CD4-positive, alpha-beta T cell treated with Interleukin-2 at 100 ng/mL for 4 hours (primary cell): ENCODE measurements at regions not wholly inside any gene's neighbourhood (a gene's known extent, or its start where the extent isn't known, plus 50 kb on each side); places are given as distances from the start of the nearest gene placed in this dataset.
"Not testable (repeated sequence)": the region's sequence is repeated elsewhere in the genome, so short reads cannot be mapped to it uniquely, and the experiment has no call there.

Experiments
- DNase-seq: peaks from one replicate; pipeline ENCODE4 v3.0.0-alpha.2; 2020; ENCODE audit warnings: low spot score

DNA sequence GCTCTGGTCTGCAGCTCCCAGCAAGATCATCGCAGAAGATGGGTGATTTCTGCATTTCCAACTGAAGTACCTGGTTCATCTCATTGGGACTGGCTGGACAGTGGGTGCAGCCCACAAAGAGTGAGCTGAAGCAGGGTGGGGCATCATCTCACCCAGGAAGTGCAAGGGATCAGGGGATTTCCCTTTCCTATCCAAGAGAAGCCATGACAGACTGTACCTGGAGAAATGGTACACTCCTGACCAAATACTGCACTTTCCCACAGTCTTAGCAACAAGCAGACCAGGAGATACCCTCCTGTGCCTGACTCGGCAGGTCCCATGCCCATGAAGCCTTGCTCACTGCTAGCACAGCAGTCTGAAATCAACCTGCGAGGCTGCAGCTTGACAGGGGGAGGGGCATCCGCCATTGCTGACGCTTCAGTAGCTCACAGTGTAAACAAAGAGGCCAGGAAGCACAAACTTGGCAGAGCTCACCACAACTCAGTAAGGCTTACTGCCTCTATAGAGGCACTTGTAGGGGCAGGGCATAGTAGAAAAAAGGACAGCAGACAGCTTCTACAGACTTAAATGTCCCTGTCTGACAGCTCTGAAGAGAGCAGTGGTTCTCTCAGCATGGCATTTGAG is 60.5 kb downstream of the AREG start:
- DNase-seq = not testable (repeated sequence)

GRCh38 chr4:74509363-74509762 is 64.4 kb downstream of the AREG start:
- not testable (repeated sequence) for DNase-seq

DNA sequence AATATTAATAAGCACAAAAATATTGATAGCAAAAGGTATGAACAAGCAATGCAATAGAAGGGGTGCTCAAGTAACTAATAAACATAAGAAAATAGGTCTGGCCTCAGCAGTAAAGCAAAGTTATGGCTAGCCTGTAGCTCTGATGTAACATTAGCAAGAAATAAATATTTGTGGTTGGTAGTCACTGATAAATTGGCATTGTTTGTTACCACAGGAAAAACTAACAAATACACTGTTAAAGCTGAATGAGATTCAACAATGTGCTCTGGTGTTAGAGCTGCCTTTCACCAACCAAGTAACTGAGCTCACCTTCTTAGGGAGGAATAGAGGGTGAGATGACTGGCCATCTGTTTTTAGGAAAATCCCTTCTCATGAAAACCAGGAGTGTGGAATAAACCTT is 71.4 kb downstream of the AREG start:
- no peak for DNase-seq

GRCh38 chr4:74517996-74518395 is 73.1 kb downstream of the AREG start:
- no peak for DNase-seq

- DNase-seq = no peak
Observed at GRCh38 chr4:74522251-74522991, 77.5 kb downstream of the AREG start.

GRCh38 chr4:74523096-74523495 is 78.2 kb downstream of the AREG start:
- DNase-seq = no peak

GRCh38 chr4:74524985-74525384 is 80.0 kb downstream of the AREG start:
- DNase-seq = no peak

DNA sequence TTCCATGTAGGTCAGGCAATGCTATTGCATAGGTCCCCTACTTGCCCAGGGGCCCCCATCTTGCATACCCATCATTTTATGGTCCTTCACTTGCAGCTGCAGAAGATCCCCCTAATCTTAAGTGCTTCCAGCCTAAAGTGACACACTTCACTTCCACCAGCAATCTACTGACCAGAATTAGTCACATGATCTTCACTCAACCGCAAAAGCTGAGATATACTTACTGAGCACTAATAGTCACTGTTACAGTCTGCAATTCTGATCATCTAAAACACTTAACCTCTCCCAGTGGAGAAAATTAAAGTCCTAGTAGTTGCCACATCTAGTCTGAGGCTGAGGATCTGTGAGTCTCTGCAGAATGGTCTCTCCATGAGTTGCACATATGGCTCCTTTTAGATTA is 82.1 kb downstream of the AREG start:
- DNase-seq = no peak

DNA sequence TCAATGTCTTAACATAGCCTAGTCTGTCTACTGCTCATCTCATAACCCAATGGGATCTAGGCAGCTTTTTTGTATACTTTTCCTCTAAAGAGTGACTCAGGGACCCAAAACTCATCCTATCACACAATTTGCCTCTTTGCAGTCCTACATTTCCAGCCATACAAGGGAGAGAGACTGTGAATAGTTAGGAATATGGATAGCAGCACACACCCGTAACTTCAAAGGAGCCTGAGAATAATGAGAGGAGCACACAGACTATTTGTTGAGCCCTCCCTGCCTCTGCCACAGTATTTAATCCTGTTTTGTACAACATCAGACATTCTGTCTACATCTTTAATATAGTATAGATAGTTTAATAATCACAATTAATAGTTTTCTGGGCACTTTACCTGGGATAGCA is 83.2 kb downstream of the AREG start:
- no peak for DNase-seq

DNA sequence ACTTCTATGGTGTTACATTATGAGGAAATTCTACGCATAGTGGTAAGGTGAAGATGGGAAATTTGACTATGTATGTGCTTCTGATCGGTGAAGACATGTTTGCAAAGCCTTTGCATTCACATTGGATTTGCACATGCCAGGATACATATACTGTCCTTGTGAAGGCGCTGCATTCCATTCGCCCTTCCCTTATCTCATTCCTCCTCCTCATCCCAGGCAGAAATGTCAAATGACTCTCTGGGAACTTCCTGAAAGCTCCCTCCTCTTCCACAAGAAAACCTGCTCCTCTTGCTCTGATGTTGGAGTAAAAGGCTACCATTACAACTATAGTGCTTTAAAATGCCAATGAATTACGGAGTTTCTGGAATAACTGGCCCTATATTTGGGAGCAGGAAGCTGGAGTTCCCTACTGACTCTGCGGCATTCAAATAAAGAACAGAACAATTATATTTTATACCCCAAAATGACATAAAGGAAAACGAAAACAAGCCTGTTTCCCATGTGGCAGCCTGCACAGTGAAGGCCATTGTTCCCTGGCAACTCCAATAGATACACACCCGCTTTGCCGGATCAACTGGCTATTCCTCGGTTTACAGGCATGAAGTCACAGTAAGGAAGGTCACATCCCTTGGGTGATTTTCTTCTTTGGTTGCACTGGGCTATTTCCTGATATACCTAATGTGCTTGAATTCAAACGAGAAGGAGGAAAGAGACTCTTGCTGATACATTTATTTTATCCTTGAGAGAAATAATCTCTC is 84.5 kb downstream of the AREG start:
- DNase-seq = no peak

- peak; percentile 27 for DNase-seq
Observed at GRCh38 chr4:74531963-74532794, 87.2 kb downstream of the AREG start.

DNA sequence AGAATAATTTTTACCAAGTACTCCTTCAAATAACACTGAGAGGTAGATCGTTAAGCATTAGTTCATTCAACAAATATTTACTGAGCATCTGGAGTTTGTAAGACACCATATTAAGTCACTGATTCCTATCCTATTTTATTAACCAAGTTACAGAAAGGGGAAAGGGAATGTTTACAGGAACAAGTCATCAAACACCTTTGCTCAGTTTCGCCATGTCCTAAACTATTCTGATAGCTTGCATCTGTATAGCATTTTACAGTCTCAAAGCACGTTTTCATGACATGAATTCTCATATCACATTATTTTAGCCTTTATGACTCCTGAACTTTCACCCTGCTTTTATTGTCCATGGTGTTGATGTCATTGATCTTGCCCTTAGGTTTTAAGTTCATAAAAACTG is 89.2 kb downstream of the AREG start:
- DNase-seq = no peak

DNA sequence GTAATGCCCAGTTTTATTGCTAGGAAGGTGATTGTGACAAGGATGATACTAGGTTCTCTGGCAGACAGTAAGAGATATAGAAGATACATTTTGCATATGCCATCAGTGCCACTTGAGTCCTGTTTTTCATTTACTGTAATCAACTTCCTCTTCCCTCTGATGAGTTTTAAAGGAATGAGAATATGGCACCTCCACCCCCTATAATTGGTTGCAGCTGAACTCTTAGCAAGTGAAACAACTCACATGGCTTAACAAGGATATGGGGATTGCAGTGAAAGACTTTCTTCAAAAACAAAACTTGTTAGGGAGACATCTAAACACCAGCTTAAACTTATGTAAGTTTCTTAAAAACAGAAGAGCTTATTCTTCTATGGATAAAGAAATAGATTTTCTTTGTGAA is 90.0 kb downstream of the AREG start:
- no peak for DNase-seq

DNA sequence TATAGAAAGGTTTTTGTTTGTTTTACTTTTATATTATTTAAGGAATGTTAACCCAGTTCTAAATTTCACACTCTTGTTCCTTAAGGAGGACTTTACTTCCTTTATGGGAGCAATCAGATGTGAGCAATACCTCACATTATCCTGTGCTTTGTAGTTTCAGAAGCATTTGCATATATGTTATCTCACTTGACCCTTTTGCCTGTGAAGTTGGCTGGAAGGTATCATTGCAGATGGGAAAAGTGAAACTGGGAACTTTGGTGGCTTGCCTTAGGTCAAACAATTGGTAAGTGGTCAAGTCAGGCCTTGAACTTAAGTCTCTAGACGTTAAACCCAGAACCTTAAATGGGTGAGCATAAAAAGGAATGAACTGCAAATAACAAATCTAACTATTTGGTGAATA is 90.6 kb downstream of the AREG start:
- DNase-seq = no peak

GRCh38 chr4:74536557-74536956 is 91.6 kb downstream of the AREG start:
- no peak for DNase-seq

DNA sequence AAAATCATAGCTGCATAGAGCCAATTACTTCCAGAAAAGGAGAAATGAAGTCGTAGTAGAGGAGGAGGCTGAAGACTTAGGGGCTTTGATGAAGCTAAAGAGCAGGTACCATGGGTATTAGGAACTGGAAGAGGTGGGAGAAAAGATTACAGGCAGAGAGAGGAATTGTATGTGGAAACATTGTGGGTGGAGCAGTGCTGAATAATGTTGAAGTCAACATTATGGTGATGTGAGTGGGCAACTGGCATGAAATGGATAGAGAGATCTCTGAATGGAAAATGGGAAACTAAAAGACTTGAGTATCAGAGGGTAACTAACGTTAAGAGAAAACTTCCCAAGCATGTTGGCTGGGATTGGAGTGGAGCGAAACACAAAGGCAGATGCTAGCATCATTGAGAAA is 92.5 kb downstream of the AREG start:
- no peak for DNase-seq

GRCh38 chr4:74539044-74539790 is 94.3 kb downstream of the AREG start:
- no peak for DNase-seq

- no peak for DNase-seq
Observed at GRCh38 chr4:74540193-74540592, 95.3 kb downstream of the AREG start.

DNA sequence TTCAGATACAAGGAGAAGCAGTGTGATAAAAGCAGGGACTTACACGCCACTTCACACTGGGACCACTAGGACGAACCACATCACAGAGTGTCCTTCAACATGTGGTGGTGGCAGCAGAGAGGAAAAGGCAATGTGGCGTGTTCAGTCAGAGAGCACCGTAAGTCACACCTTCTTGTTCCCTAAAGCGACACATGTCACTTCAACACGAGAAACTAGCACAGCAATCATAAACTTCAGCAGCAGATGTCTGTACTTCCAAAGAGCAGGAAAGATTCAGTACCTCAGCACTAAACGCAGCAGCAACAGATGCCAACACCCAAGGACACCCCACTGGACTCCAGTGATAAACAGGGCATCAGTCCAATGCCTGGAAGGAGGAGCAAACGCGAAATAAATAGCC is 96.7 kb downstream of the AREG start:
- no peak for DNase-seq

DNA sequence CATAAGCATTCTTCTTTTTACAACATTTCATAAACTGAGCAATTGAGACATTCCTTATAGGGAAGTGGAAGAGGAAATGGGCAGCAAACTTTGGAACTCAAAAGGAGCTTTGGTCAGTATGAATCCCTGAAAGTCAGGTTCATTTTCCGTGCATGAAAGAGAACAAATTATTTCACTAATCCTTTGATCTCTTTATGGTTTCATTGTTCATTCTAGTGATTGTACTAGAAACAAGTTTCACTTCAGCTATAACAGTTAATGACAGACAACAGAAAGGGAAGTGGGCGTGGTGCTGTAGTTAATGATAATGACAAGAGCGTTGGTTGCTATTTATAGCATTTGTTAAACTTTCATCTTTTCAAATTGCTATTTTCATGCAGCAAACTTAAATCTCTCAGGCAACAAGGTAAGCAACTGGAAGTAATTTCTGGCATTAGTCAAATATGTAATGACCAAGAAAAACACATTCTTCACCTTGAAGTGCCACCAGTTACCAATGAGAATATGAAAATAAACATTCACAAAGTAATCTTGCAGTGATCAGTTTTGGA is 98.4 kb downstream of the AREG start:
- DNase-seq = no peak

DNA sequence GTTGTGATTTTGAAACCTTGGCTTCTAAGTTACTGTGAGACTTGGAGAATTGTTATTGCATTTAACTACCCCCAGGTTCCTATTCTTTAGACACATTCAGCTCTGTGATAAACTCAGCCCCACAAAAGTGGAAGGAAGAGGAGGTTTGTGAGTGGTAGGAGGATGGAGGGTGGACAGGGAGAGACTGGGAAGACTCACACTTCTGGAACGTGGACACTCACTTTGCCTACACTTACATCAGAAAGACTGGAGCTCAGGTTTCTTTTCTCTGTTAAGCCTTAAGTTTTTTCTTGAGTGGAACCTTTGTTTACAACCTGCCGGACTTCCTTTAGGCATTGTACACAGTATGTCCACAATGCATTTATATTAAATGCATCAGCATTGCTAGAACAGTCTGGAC is 99.0 kb downstream of the AREG start:
- DNase-seq = no peak
